ENCODE measurements at regions not wholly inside any gene's neighbourhood (a gene's known extent, or its start where the extent isn't known, plus 50 kb on each side); places are given as distances from the start of the nearest gene placed in this dataset.

- CTCF ChIA-PET, result interaction anchor here (0.9 to 1.4 kb wide), 2 partner anchors 27 to 1016 kb away, joined by 3 to 4 read pairs; no protein-coding TSS in a partner anchor
- no peak for TF ChIP-seq CTCF (IDR thresholded peaks at IDR 0.05; ENCODE audit: control extremely low read depth, extremely low read depth, low read depth, missing control alignments)
- POLR2A ChIA-PET, result no interaction called here
- DNase-seq (ENCODE audit: extremely low spot score), result no peak
Measured at GRCh38 chr11:113604186-113604585, 101.9 kb downstream of the TMPRSS5 start.

GRCh38 chr11:113603277-113604059, 102.6 kb downstream of the TMPRSS5 start:
- no peak for DNase-seq (ENCODE audit: extremely low spot score)
- ChIA-PET POLR2A (no interaction called here), CTCF (interaction anchor here (1.1 to 2.0 kb wide), 3 partner anchors 9 to 16 kb away, joined by 6 read pairs; no protein-coding TSS in a partner anchor)
- no peak for TF ChIP-seq CTCF (IDR thresholded peaks at IDR 0.05; ENCODE audit: control extremely low read depth, extremely low read depth, low read depth, missing control alignments)

- DNase-seq (ENCODE audit: extremely low spot score), result no peak
- ChIA-PET CTCF (interaction anchor here (1.2 to 2.0 kb wide), 3 partner anchors 11 to 123 kb away, joined by 3 to 6 read pairs (median 6); no protein-coding TSS in a partner anchor), POLR2A (no interaction called here)
- TF ChIP-seq CTCF (IDR thresholded peaks at IDR 0.05; ENCODE audit: control extremely low read depth, extremely low read depth, low read depth, missing control alignments), result no peak
Measured at GRCh38 chr11:113602483-113602882, 103.6 kb downstream of the TMPRSS5 start.

GRCh38 chr11:113596658-113597057, 109.5 kb downstream of the TMPRSS5 start:
- no peak for TF ChIP-seq CTCF (IDR thresholded peaks at IDR 0.05; ENCODE audit: control extremely low read depth, extremely low read depth, low read depth, missing control alignments)
- ChIA-PET POLR2A (no interaction called here), CTCF (interaction anchor here (0.9 to 2.8 kb wide), 3 partner anchors 9 to 41 kb away, joined by 3 to 10 read pairs (median 3); no protein-coding TSS in a partner anchor)
- no peak for DNase-seq (ENCODE audit: extremely low spot score)

- no peak for TF ChIP-seq CTCF (IDR thresholded peaks at IDR 0.05; ENCODE audit: control extremely low read depth, extremely low read depth, low read depth, missing control alignments)
- POLR2A ChIA-PET, result no interaction called here
- CTCF ChIA-PET, result interaction anchor here (0.9 to 1.4 kb wide), 2 partner anchors 39 to 42 kb away, joined by 3 read pairs; no protein-coding TSS in a partner anchor
- DNase-seq (ENCODE audit: extremely low spot score), result no peak
Measured at GRCh38 chr11:113595810-113596594, 110.1 kb downstream of the TMPRSS5 start.

- no peak for TF ChIP-seq CTCF (IDR thresholded peaks at IDR 0.05; ENCODE audit: control extremely low read depth, extremely low read depth, low read depth, missing control alignments)
- no peak for DNase-seq (ENCODE audit: extremely low spot score)
- CTCF ChIA-PET, result interaction anchor here (1.7 to 2.4 kb wide), 2 partner anchors 10 to 12 kb away, joined by 5 to 6 read pairs; no protein-coding TSS in a partner anchor
- POLR2A ChIA-PET, result no interaction called here
Measured at GRCh38 chr11:113593698-113594308, 112.3 kb downstream of the TMPRSS5 start.

Measured in GM10248 (cell line).